HCT116 (cell line): ENCODE measurements at regions not wholly inside any gene's neighbourhood (a gene's known extent, or its start where the extent isn't known, plus 50 kb on each side); places are given as distances from the start of the nearest gene placed in this dataset.
A peak's percentile ranks its signal among the peaks of the same experiment; 100 is the strongest.
"Not testable (repeated sequence)": the region's sequence is repeated elsewhere in the genome, so short reads cannot be mapped to it uniquely, and the experiment has no call there.

Experiments
- ATAC-seq: fragments of 200-7000 bp; cut with Tn5 transposase; 2 replicates; pipeline ENCODE4 v1.9.1; 2020; ENCODE audit warnings: mild to moderate bottlenecking, moderate library complexity
- BruUV-seq: library from RNA; stranded (reverse); fragments of 400-500 nt; replicated peaks from 2 replicates; lab custom pipeline; 2021; lab: Mats Ljungman, UMichigan
- CTCF ChIA-PET: fragments of 300-600 bp; sonication (Branson Sonifier 250); formaldehyde crosslinking; loops from one replicate; lab custom pipeline; 2021; ENCODE audit warnings: antibody characterized with exemption; lab: Charles Lee
- POLR2A ChIA-PET: fragments of 300-600, 350-600 bp; sonication (Branson Sonifier 250); formaldehyde crosslinking; loops from one replicate; lab custom pipeline; 2021; ENCODE audit warnings: antibody characterized with exemption; lab: Charles Lee
- RAD21 ChIA-PET, 2 experiments: fragments of 300-600 bp; sonication (Branson Sonifier 250); formaldehyde crosslinking; loops; one replicate each; lab custom pipeline; 2023; ENCODE audit warnings: low total read pairs in 2 of 2; ENCODE audit not compliant: uncharacterized antibody in 2 of 2, unreplicated experiment in 2 of 2, low non-redundant PET in 1 of 2; lab: Charles Lee
- DNase-seq: peaks from one replicate; pipeline ENCODE4 v3.0.0-alpha.2; 2010; ENCODE audit warnings: low read depth, low spot score
- H2AFZ ChIP-seq: fragments of 200-600 bp; shearing (Covaris generic), sonication (generic); 2 replicates; pipeline ENCODE4 v1.6.1; 2017; ENCODE audit warnings: low read depth, mixed run types, mixed read lengths, antibody characterized with exemption, low read length; ENCODE audit not compliant: poor library complexity, severe bottlenecking
- H3K27ac ChIP-seq: 2 replicates; pipeline ENCODE4 v1.5.1; 2012; ENCODE audit warnings: low read depth, low read length
- H3K27me3 ChIP-seq: fragments of 200-600 bp; sonication (generic); 2 replicates; pipeline ENCODE4 v1.6.1; 2016; ENCODE audit warnings: mixed run types, low read length, mixed read lengths; ENCODE audit not compliant: insufficient read depth
- H3K36me3 ChIP-seq, 2 experiments: fragments of 200-500 bp in 1 of 2; fragments of 200-600 bp in 1 of 2; sonication (Bioruptor generic) in 1 of 2; sonication (generic) in 1 of 2; 2 replicates each; pipeline versions ENCODE4 v1.5.1 to v1.6.1; 2014 to 2016; ENCODE audit warnings: low read length in 2 of 2, inconsistent platforms in 1 of 2, mixed read lengths in 1 of 2, mixed run types in 1 of 2; ENCODE audit not compliant: insufficient read depth in 2 of 2, control insufficient read depth in 1 of 2
- H3K4me1 ChIP-seq, 2 experiments: fragments of 200-600 bp in 1 of 2; sonication (generic) in 1 of 2; 2 replicates each; pipeline versions ENCODE4 v1.5.1 to v1.6.1; 2012 to 2017; ENCODE audit warnings: low read length in 2 of 2, inconsistent platforms in 1 of 2, mild to moderate bottlenecking in 1 of 2, mixed read lengths in 1 of 2, mixed run types in 1 of 2, moderate library complexity in 1 of 2; ENCODE audit not compliant: insufficient read depth in 2 of 2, control insufficient read depth in 1 of 2
- H3K4me2 ChIP-seq: fragments of 200-600 bp; sonication (generic); 2 replicates; pipeline ENCODE4 v1.6.1; 2017; ENCODE audit warnings: mixed run types, low read length, mixed read lengths
- H3K4me3 ChIP-seq, 2 experiments: fragments of 200-600 bp in 1 of 2; sonication (generic) in 1 of 2; replicated peaks in 1 of 2; 2 replicates each; pipeline ENCODE4 v1.5.1; 2011 to 2016; ENCODE audit warnings: low read length in 2 of 2, control low read depth in 1 of 2, low read depth in 1 of 2, mild to moderate bottlenecking in 1 of 2, mixed read lengths in 1 of 2, mixed run types in 1 of 2
- H3K79me2 ChIP-seq: fragments of 200-600 bp; sonication (generic); 2 replicates; pipeline ENCODE4 v1.6.1; 2017; ENCODE audit warnings: mild to moderate bottlenecking, mixed run types, low read length, moderate library complexity, mixed read lengths; ENCODE audit not compliant: insufficient read depth
- H3K9ac ChIP-seq: fragments of 200-600 bp; sonication (generic); 2 replicates; pipeline ENCODE4 v1.6.1; 2016; ENCODE audit warnings: low read length, mixed read lengths
- H3K9me2 ChIP-seq: fragments of 200-600 bp; sonication (generic), shearing (Covaris generic); 2 replicates; pipeline ENCODE4 v1.6.1; 2017; ENCODE audit warnings: mixed run types, mild to moderate bottlenecking, moderate library complexity; ENCODE audit not compliant: insufficient read depth
- H3K9me3 ChIP-seq, 2 experiments: fragments of 200-500 bp in 1 of 2; fragments of 200-600 bp in 1 of 2; sonication (Bioruptor generic) in 1 of 2; sonication (generic) in 1 of 2; 2 replicates each; pipeline ENCODE4 v1.6.1; 2014 to 2017; ENCODE audit warnings: low read length in 2 of 2, mixed read lengths in 2 of 2, inconsistent platforms in 1 of 2, low read depth in 1 of 2, mild to moderate bottlenecking in 1 of 2, mixed run types in 1 of 2, moderate library complexity in 1 of 2; ENCODE audit not compliant: control insufficient read depth in 1 of 2, insufficient read depth in 1 of 2
- H4K20me1 ChIP-seq: fragments of 200-600 bp; sonication (generic), shearing (Covaris generic); 2 replicates; pipeline ENCODE4 v1.6.1; 2017; ENCODE audit warnings: mixed run types, mild to moderate bottlenecking, moderate library complexity; ENCODE audit not compliant: insufficient read depth
- RAD21 ChIP-seq: IDR thresholded peaks from 2 replicates; pipeline ENCODE4 v1.6.1; 2012; ENCODE audit warnings: low read depth, mild to moderate bottlenecking
- intact Hi-C: fragments of 100-400 bp; cut with micrococcal nuclease; formaldehyde crosslinking; loops from 2 replicates; pipeline ENCODE4 v1.10.0; 2022

DNA sequence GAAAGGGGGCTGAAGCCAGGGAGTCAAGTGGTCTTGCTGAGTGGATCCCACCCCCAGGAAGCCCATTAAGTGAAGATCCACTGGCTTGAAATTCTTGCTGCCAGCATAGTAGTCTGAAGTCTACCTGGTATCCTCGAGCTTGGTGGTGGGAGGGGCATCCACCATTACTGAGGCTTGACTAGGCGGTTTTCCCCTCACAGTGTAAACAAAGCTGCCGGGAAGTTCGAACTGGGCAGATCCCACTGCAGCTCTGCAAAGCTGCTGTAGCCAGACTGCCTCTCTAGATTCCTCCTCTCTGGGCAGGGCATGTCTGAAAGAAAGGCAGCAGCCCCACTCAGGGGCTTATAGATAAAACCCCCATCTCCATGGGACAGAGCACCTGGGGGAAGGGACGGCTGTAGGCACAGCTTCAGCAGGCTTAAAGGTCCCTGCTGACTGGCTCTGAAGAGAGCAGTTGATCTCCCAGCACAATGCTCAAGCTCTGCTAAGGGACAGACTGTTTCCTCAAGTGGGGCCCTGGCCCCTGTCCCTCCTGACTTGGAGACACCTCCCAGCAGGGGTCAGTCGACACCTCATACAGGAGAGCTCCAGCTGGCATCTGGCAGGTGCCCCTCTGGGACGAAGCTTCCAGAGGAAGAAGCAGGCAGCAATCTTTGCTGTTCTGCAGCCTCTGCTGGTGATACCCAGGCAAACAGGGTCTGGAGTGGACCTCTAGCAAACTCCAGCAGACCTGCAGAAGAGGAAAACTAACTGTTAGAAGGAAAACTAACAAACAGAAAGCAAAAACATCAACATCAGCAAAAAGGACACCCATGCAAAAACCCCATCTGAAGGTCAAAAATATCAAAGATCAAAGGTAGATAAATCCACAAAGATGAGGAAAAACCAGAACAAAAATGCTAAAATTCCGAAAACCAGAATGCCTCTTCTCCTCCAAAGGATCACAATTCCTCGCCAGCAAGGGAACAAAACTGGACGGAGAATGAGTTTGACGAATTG is 140.6 kb downstream of the FAM170A start:
- H3K4me3 ChIP-seq, H3K27me3 ChIP-seq, H3K4me1 ChIP-seq, intact Hi-C loops, H3K79me2 ChIP-seq, H3K9me3 ChIP-seq, H2AFZ ChIP-seq, H3K9me2 ChIP-seq, DNase-seq, RAD21 ChIA-PET, BruUV-seq, H3K27ac ChIP-seq, H3K36me3 ChIP-seq, H3K9ac ChIP-seq, H4K20me1 ChIP-seq, H3K4me2 ChIP-seq, POLR2A ChIA-PET, CTCF ChIA-PET: not testable (repeated sequence)
- peak; percentile 50 for ATAC-seq
- TF ChIP-seq RAD21: 0 out of 2 replicates have a peak, but pooled peaks have one; percentile 15

DNA sequence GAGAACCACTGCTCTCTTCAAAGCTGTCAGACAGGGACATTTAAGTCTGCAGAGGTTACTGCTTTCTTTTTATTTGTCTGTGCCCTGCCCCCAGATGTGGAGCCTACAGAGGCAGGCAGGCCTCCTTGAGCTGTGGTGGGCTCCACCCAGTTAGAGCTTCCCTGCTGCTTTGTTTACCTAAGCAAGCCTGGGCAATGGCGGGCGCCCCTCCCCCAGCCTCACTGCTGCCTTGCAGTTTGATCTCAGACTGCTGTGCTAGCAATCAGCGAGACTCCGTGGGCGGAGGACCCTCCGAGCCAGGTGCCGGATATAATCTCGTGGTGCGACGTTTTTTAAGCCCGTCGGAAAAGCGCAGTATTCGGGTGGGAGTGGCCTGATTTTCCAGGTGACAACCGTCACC is 150.8 kb downstream of the FAM170A start:
- H3K9me2 ChIP-seq, H4K20me1 ChIP-seq, H3K36me3 ChIP-seq, BruUV-seq, H3K9ac ChIP-seq, RAD21 ChIA-PET, H3K4me3 ChIP-seq, H3K9me3 ChIP-seq, H2AFZ ChIP-seq, DNase-seq, H3K79me2 ChIP-seq, ATAC-seq, POLR2A ChIA-PET, H3K27me3 ChIP-seq, H3K4me1 ChIP-seq, H3K4me2 ChIP-seq, CTCF ChIA-PET, H3K27ac ChIP-seq, intact Hi-C loops: not testable (repeated sequence)
